ENCODE measurements at regions not wholly inside any gene's neighbourhood (a gene's known extent, or its start where the extent isn't known, plus 50 kb on each side); places are given as distances from the start of the nearest gene placed in this dataset.

DNA sequence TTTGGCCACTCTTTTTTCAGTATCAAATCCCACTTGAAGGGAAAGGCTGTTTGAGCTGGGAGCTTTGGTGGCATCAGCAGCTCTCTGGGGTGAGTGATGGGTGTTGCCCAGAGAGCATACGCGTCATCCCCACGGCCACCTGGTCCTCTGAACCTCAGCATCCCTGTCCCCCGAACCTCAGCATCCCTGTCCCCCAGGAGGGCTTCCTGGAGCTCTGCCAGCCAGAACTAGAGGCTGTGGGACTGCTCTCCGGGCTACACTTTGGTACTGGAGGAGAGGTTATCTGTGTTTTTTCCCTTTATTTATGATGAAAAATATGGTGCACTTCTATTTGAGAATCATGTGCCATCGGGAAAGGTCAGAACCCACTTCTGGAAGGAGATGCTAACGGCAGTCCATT, 131.5 kb upstream of the RTL1 start:
- WGBS, 3 donors, result 83 to 90% (median 89%) methylated on average over 7 of the region's 7 CpGs
- no peak overlapping the region for H3K27ac ChIP-seq (ENCODE audit: low read depth, low read length)

DNA sequence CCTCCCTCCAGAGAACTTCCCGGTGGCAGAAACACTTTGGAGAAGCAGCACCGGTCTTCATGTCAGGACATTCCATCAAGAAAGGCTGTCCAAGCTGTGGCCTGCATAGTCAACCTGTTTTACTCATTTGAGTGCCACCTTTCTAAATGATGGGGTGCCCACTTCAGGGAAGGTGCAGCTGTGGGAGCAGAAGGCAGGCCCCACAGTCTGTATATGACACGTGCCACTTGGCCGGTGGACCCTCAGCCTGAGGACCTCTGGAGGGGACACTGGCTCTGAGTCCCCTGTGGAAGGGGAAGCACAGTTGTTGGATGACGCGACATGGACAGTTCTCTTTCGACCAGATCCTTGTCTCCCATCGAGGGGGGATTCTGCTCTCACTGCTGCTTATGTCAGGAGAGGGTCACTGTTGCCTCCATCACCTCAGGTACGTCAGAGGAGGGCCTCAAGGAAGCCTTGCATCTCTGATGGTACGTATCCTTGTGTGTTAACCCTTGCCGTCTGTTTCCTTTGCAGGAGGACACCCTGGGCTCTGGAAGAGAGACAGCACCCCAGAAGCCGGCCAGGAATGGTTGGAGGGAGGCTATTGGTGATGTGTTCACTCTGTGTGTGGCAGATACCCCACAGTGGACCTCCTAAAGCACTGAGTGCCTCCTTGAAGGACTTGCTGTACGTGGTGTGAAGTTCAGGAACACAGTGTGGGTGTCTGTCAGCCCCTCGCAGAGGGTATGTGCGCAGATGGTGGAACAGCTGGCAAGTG, 132.1 kb upstream of the RTL1 start:
- no peak overlapping the region for H3K27ac ChIP-seq (ENCODE audit: low read depth, low read length)
- WGBS, 3 donors, result 86 to 90% (median 88%) methylated on average over 15 of the region's 15 CpGs

DNA sequence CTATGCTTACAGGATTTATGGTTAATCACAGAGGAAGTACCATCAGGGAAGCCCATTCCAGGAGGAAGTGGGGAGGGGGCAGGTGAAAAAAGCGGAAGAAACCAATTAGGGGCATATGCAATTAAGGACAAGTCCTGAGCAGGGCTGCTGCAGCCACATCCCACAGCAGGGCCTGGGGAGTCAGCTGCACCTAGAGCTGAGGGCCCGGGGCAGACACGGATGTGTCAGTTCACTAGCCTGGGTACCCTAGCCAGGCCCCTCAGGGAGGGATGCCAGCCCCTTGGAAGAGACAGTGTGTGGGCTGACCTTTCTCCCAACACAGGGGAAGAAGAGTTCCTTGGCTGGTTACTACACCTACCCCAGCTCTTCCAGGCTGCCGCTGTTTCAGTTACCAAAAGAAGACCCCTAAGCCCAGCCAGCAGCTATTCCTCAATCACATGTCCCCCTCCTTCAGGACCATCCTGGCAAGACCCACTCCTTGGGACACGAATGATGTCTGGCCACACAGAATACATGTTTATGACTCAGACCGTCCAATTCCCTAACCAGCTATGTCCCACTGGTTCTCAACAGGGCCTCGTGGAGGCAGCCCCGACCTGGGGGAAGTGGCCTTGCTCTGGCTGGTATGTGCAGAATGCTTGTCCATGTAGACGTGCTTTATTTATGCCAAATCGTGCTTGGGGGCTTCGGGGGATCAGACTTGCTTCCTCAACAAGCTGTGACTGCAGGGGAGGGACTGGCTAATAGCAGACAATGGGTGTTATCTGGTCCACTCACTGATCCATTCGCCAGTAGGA, 133.7 kb upstream of the RTL1 start:
- no peak overlapping the region for H3K27ac ChIP-seq (ENCODE audit: low read depth, low read length)
- 77 to 82% (median 80%) methylated on average over 12 of the region's 12 CpGs for WGBS, 3 donors

DNA sequence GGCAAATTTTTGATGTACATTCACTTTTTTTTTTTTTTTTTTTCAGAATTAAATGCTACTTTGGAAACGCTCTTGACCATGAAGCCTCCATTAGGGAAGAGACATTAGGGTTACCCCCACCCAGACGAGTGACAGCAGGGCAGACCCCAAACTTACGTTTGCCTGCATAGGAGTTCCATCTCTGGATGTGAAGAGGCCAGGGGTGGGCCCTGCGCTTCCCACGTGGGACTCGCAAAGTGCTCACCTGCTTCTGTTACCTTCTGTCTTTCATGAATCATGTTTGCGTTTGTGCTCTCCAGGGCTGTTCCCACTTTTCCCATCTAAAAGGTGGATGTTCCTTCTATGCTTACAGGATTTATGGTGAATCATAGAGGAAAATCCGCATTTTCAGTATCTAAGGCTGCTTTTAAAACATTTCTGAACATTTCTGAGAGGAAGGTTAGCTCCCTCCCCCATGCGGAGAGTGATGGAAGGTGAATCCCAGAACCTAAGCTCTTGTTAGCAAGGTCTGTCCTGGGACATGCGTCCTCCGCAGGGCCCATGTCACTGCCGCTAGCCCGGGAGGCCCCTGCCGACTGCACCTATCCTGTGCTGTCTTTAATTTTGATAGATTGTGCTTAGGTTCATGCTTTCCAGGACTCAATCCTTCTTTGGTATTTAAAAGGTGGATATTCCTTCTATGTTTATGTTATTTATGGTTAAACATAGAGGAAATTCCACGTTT, 135.7 kb upstream of the RTL1 start:
- WGBS, 3 donors, result 87 to 92% (median 88%) methylated on average over 15 of the region's 15 CpGs
- H3K27ac ChIP-seq (ENCODE audit: low read depth, low read length), result no peak overlapping the region

DNA sequence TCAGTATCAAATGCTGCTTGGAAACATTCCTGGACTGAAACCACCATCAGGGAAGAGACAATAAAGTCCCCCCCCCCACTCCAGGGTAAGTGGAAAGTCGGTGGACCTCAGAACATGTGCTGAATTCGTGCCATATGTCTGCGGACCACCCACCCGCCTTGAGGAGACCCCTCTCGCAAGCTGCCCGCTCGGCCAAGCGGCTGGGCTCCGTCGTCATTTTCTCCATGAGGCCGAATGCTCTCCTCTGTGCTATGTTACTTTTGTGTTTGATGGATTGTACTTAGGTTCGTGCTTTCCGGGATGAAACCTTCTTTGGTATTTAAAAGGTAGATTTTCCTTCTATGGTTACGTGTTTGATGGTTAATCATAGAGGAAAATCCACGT, 136.2 kb upstream of the RTL1 start:
- WGBS, 3 donors, result 88 to 91% (median 89%) methylated on average over 15 of the region's 15 CpGs

DNA sequence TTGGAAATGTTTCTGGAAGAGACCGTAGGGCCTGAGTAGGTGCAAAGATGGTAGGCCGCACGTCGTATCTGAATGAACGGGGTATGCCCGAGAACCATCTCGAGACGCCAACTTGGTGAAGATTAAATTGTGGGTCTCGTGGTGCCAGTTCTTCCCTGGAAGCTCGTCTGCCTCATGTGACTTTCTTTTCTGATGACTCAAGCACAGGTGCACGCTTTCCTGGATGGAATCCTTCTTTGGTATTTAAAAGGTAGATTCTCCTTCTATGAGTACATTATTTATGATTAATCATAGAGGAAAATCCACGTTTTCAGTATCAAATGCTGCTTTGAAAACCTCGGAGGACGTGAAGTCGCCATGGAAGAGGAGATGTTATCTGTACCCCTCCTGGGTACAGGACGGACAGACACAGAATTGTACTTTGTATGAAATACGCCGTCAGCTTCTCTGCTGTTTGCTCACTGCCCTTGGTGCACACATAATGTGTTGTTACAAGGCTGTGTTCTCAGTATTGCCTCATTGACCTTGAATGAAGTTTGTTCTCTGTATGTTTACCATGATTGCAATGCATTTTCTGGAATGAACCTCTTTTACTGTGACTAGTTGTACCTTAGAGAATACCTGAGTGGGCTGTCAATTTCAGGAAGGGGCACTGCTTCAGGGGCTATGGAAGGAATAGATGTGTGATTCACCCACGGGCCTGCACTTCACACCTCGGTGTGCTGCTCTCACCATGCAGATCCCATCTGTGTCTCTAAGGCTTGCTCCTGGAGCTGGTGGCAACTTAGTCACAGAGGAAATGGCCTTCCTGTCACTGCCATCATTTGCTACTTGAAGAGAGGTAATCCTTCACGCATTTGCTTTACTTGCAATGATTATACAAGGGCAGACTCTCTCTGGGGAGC, 137.3 kb upstream of the RTL1 start:
- WGBS, 3 donors, result 57 to 90% (median 88%) methylated on average over 21 of the region's 21 CpGs
- no peak overlapping the region for H3K27ac ChIP-seq (ENCODE audit: low read depth, low read length)

More for the DNA sequence above, 136.2 kb upstream of the RTL1 start:
- no peak overlapping the region for H3K27ac ChIP-seq (ENCODE audit: low read depth, low read length)

DNA sequence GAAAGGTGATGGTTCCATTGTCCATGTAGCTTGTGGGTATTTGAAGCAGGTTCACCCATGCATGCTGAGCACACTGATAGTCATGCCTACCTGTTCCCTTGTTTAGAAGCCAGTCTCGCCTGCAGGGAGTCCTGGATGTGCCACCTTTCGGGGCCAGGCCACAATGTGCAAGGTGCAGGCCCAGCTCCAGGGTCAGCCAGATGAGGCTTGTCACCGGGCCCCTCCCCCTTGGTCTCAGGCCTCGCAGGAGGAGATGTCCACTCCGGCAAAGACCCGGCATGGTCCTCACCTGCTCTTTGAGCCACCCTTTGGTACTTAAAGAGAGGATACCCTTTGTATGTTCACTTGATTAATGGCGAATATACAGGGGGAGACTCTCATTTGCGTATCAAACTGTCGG, 140.4 kb upstream of the RTL1 start:
- 89 to 94% (median 90%) methylated on average over 9 of the region's 9 CpGs for WGBS, 3 donors
- no peak overlapping the region for H3K27ac ChIP-seq (ENCODE audit: low read depth, low read length)

DNA sequence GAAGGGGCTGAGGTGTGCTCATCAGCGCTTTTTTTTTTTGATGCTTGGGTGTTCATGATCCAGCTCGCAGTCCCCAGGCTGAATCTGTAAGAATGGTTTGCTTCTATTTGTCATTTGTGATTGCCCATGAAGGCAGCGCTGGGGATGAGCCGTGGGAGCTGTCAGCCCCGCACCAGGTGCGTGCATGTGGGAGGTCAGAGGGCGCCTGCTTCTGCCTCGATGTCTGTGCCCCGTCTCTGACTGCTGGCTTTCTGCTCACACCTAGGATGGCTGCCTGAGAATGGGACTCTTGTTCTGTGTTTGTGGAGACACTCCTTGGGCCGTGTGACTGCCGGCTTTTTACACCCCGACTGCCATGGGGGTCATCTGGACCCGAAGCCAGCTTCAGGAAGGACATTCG, 141.2 kb upstream of the RTL1 start:
- H3K27ac ChIP-seq (ENCODE audit: low read depth, low read length), result no peak overlapping the region
- 85 to 93% (median 91%) methylated on average over 14 of the region's 14 CpGs for WGBS, 3 donors

DNA sequence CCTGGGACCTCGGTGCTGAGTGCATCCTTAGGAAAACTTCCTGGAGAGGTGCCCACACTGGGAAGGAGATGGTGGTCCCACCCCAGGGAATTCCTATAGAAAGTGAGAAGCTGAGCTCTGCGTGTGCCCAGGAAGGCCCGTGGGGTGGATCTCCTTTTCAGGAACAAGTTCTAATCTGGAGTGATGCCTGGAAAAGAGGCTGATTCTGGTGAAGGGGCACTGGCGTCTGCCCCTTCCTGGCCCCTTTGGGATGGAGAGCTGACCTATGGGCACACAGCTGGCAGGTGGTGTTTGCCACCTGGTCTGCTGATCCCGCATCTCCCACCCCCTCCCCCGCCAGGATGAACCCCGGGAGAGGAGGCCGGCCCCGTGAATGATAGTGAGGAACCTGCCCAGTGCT, 142.0 kb upstream of the RTL1 start:
- H3K27ac ChIP-seq (ENCODE audit: low read depth, low read length), result no peak overlapping the region
- WGBS, 3 donors, result 86 to 92% (median 89%) methylated on average over 9 of the region's 9 CpGs

DNA sequence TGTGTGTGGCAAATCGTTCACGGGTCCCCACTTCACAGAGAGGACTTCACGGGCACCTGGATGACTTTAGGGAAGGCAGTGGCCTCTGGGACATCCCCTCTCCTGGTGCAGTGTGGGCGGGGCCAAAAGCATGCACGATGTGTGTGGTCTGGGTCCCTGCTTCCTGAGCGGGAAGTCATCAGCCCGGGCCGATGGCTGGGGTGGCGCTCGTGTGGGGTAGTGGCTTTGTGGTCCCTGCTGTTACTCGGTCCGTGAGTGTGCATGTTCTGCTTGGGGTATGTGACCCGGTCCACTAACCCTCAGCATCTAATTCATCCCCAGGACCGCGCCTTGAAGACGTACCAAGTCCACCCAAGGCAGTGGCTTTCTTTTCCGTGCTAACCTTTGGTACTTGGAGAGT, 142.5 kb upstream of the RTL1 start:
- WGBS, 3 donors, result 79 to 94% (median 85%) methylated on average over 17 of the region's 17 CpGs
- H3K27ac ChIP-seq (ENCODE audit: low read depth, low read length), result no peak overlapping the region

DNA sequence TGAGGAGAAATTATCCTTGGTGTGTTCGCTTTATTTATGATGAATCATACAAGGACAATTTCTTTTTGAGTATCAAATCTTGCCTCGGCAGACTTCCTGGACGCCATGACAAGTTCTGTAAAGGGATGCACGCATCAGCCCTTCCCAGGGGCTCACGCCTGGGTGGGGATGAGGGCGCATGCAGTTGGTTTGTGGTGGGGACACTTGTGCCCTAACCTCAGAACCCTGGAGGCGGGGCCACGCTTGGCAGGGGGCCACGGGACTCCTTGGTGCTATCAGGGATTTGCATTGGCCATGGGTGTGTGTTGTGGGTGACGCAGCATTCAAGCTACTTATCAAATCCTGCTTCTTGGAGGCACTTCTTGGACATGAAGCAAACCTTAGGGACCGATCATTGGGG, 143.8 kb upstream of the RTL1 start:
- H3K27ac ChIP-seq (ENCODE audit: low read depth, low read length), result no peak overlapping the region
- WGBS, 3 donors, result 78 to 85% (median 82%) methylated on average over 11 of the region's 11 CpGs

DNA sequence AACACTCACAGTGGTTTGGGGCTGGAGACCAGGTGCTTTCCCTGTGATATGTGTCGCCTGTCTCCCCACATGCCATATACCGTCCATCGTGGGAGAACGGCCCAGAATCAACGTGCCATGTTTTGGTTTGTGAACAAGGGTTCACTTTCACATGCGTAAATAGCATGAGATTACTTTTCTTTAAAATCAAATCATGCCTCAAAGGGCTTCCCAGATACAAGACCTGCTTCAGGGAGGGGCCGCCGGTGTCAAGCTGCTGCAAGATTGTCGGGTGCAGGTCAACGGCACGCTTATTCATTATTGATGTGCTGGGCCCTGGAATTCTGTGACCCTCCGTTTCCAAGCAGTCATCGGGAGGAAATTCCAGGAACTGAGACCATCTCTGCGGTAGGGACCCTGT, 145.2 kb upstream of the RTL1 start:
- 94 to 95% (median 94%) methylated on average over 14 of the region's 14 CpGs for WGBS, 3 donors
- no peak overlapping the region for H3K27ac ChIP-seq (ENCODE audit: low read depth, low read length)

DNA sequence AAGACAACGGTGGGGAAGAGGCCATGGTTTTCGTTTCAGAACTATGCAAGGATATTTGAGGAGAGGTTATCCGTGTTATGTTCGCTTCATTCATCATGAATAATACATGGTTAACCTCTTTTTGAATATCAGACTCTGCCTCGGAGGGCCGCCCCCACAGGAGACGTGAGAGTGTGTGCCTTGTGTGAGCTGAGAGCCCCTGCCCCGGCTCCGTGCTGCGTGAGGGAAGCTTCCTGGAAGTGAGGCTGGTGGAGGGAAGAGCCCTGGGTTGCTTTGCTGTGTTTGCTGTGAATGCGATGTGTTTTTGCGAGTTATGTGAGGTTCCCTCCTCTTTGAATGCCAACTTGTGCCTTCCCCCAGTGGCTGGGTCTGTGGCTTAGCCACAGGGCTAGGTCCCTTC, 146.0 kb upstream of the RTL1 start:
- 88 to 91% (median 88%) methylated on average over 12 of the region's 12 CpGs for WGBS, 3 donors
- H3K27ac ChIP-seq (ENCODE audit: low read depth, low read length), result no peak overlapping the region

DNA sequence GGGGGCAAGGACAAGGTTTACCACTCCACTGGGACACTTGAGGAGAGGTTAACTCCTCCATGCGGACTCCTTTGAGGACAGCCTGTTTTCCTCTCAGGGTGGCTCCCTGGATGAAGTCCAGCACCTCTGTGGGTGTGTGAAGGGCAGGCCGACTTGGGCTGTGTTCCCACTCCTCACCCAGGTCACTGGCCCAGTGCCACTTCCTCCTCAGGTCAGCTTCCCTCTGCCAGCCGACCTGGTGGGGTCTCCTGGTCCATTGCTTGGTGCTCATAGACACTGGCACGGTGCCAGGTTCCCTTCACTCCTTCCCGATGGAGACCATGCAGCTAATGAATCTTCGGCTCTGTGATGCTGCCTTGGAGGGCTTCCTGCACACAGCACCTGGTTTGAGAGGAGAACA, 146.4 kb upstream of the RTL1 start:
- WGBS, 3 donors, result 65 to 69% (median 68%) methylated on average over 6 of the region's 6 CpGs
- H3K27ac ChIP-seq (ENCODE audit: low read depth, low read length), result no peak overlapping the region

DNA sequence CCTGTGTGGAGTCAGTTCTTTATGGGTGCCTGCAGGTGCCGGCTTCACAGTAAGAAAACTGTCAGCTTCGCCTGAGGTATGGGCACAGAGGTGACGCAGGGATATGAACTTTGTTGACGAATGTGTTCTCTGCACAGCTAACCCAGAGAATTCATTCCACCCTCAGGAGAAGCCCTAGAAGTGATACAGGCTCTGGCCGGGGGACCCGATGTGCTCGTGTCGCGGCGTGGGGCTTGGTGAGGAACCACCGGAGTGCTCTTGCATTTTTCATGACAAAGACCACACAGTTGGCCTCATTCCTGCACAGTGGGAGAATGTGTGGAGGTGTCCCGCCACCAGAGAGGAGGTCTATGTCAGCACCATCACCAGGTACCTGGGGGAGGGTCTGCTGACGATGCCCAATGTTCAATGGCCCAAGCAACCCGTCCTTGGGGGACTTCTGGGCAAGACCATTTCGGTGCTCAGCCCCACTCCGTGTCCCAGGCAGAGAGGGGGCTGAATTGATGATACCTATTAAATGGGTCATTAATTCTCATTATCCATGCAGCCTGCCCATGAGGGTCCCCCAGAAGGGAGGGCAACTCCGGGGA, 147.5 kb upstream of the RTL1 start:
- 93 to 97% (median 94%) methylated on average over 17 of the region's 17 CpGs for WGBS, 3 donors
- no peak overlapping the region for H3K27ac ChIP-seq (ENCODE audit: low read depth, low read length)

DNA sequence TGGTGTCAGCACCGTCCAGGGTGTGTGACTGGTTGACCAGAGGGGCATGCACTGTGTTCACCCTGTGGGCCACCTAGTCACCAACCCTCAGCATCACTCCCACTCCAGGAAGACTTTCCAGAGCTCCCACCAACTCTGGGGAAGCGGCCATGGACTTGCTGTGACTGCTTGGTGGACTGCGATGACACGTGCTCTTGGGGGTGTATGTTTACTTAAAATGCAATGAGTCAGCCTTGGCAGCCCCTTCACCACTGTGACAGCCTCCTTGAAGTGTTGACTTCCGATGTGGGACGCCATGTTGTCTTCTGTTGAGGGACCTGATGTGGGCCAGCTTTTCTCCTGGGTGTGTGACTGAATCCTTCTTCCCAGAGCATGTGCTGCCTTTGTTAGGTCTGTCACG, 151.1 kb upstream of the RTL1 start:
- WGBS, 3 donors, result 86 to 90% (median 88%) methylated on average over 7 of the region's 7 CpGs
- no peak overlapping the region for H3K27ac ChIP-seq (ENCODE audit: low read depth, low read length)

DNA sequence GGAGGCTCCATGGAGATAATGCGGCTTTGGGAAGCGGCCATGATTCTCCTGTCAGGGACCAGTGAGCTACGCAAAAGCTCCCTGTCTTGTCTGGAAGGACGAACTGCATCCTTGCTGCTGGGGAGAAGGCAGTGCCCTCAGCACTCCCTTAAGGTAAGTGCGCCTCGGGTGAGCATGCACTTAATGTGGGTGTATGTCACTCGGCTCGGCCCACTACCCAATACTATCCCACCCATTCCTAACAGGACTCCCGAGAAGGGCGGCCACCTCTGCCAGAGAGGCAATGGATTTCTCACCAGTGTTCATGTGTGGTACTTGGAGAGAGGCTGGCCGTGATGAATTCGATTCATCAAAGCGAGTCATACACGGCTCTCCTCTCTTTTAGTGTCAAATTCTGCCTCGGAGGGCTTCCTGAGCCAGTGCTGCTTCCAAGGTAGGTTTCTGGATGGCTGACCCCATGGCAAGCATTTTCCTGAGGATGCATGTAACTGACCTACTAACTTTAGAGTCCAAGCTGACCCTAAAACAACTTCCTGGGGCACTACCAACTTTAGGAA, 151.7 kb upstream of the RTL1 start:
- no peak overlapping the region for H3K27ac ChIP-seq (ENCODE audit: low read depth, low read length)
- 91 to 96% (median 93%) methylated on average over 15 of the region's 15 CpGs for WGBS, 3 donors

Data from adipose tissue (tissue), 3 donors.